ENCODE measurements at regions not wholly inside any gene's neighbourhood (a gene's known extent, or its start where the extent isn't known, plus 50 kb on each side); places are given as distances from the start of the nearest gene placed in this dataset.

GRCh38 chr3:168951884-168952283, 711.6 kb downstream of the MECOM start:
- dilution Hi-C loops (cut with HindIII; ENCODE audit: low sequenced_read_pairs, unreplicated experiment): no loop called here
- H3K18ac ChIP-seq (ENCODE audit: low read depth, low read length): no peak overlapping the region; the same call in 1 of the 2 replicates
- no peak overlapping the region for H3K4me2 ChIP-seq (ENCODE audit: low read depth, low read length)
- no peak for ATAC-seq (ENCODE audit: low read depth)
- no peak overlapping the region for H2BK20ac ChIP-seq (ENCODE audit: low read depth, low read length)
- H3K36me3 ChIP-seq (ENCODE audit: control insufficient read depth, insufficient read depth, low read length): no peaks in the 10 kb centered on the region
- no CpG with 5 or more reads among the region's 3 CpGs for WGBS, 2 experiments (ENCODE audit: extremely low coverage in 2 of 2, insufficient read length in 1 of 2)
- no peak overlapping the region for H4K8ac ChIP-seq (ENCODE audit: low read depth in 2 of 2, low read length in 2 of 2)
- H4K91ac ChIP-seq (ENCODE audit: insufficient read depth, low read depth, low read length): no peak overlapping the region
- H3K14ac ChIP-seq (replicated peaks; ENCODE audit: low read depth, low read length): no peak overlapping the region
- no peak overlapping the region for H2BK5ac ChIP-seq (ENCODE audit: low read depth, low read length, poor library complexity, severe bottlenecking)
- no peak overlapping the region for H3K23ac ChIP-seq (ENCODE audit: low read depth, low read length)
- no peak overlapping the region for H2AK9ac ChIP-seq (replicated peaks; ENCODE audit: low read depth, low read length, poor library complexity)
- TF ChIP-seq CEBPB (IDR thresholded peaks at IDR 0.05; ENCODE audit: low read depth, low read length) (no peak), SMC3 (IDR thresholded peaks at IDR 0.05; ENCODE audit: low read depth, low read length) (no peak), MXI1 (IDR thresholded peaks at IDR 0.05; ENCODE audit: borderline replicate concordance, low read depth, low read length) (no peak), RCOR1 (IDR thresholded peaks at IDR 0.05; ENCODE audit: insufficient replicate concordance, low read length) (no peak), BHLHE40 (IDR thresholded peaks at IDR 0.05; ENCODE audit: low read depth, low read length) (no peak), RAD21 (IDR thresholded peaks at IDR 0.05; ENCODE audit: low read length) (no peak), NFE2L2 (IDR thresholded peaks at IDR 0.05; ENCODE audit: low read depth, low read length) (no peak), MAZ (IDR thresholded peaks at IDR 0.05; ENCODE audit: borderline replicate concordance, low read depth, low read length) (no peak), CHD1 (IDR thresholded peaks at IDR 0.05; ENCODE audit: low read depth, low read length) (no peak), FOS (IDR thresholded peaks at IDR 0.05; ENCODE audit: low read depth, low read length) (no peak), RFX5 (IDR thresholded peaks at IDR 0.05; ENCODE audit: low read depth, low read length) (no peak), POLR2A (IDR thresholded peaks at IDR 0.05; ENCODE audit: low read depth, low read length) (no peak), MAFK (IDR thresholded peaks at IDR 0.05; ENCODE audit: low read depth, low read length) (no peak)
- TF ChIP-seq, protein P1, sequence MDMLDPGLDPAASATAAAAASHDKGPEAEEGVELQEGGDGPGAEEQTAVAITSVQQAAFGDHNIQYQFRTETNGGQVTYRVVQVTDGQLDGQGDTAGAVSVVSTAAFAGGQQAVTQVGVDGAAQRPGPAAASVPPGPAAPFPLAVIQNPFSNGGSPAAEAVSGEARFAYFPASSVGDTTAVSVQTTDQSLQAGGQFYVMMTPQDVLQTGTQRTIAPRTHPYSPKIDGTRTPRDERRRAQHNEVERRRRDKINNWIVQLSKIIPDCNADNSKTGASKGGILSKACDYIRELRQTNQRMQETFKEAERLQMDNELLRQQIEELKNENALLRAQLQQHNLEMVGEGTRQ (IDR thresholded peaks at IDR 0.05; ENCODE audit: low read depth, low read length): no peak
- TF ChIP-seq, protein P2, sequence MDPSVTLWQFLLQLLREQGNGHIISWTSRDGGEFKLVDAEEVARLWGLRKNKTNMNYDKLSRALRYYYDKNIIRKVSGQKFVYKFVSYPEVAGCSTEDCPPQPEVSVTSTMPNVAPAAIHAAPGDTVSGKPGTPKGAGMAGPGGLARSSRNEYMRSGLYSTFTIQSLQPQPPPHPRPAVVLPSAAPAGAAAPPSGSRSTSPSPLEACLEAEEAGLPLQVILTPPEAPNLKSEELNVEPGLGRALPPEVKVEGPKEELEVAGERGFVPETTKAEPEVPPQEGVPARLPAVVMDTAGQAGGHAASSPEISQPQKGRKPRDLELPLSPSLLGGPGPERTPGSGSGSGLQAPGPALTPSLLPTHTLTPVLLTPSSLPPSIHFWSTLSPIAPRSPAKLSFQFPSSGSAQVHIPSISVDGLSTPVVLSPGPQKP (IDR thresholded peaks at IDR 0.05; ENCODE audit: borderline replicate concordance, low read depth, low read length): no peak
- TF ChIP-seq, protein P3, sequence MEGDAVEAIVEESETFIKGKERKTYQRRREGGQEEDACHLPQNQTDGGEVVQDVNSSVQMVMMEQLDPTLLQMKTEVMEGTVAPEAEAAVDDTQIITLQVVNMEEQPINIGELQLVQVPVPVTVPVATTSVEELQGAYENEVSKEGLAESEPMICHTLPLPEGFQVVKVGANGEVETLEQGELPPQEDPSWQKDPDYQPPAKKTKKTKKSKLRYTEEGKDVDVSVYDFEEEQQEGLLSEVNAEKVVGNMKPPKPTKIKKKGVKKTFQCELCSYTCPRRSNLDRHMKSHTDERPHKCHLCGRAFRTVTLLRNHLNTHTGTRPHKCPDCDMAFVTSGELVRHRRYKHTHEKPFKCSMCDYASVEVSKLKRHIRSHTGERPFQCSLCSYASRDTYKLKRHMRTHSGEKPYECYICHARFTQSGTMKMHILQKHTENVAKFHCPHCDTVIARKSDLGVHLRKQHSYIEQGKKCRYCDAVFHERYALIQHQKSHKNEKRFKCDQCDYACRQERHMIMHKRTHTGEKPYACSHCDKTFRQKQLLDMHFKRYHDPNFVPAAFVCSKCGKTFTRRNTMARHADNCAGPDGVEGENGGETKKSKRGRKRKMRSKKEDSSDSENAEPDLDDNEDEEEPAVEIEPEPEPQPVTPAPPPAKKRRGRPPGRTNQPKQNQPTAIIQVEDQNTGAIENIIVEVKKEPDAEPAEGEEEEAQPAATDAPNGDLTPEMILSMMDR (conservative IDR thresholded peaks at IDR 0.05; ENCODE audit: low read depth, low read length): no peak
- H2AFZ ChIP-seq (replicated peaks; ENCODE audit: low read length, poor library complexity): no peak overlapping the region
- BruUV-seq (replicated peaks): no TSS peak
- DNase-seq: no peak
- no peaks in the 10 kb centered on the region for H3K9me3 ChIP-seq (ENCODE audit: control insufficient read depth, insufficient read depth, low read length)
- H2BK120ac ChIP-seq (ENCODE audit: low read depth, low read length): no peak overlapping the region
- intact Hi-C loops (cut with micrococcal nuclease): loop anchor here (2.0 kb wide), 2 partner anchors 195 to 711 kb away; partner anchors contain the start of gene MECOM
- H3K56ac ChIP-seq (ENCODE audit: extremely low read depth, insufficient read depth, low read length): no peak overlapping the region
- H3K79me1 ChIP-seq (ENCODE audit: low read depth in 1 of 2, low read length in 2 of 2): no peaks in the 10 kb centered on the region
- H3K9me1 ChIP-seq (ENCODE audit: insufficient read depth, low read length): no peaks in the 10 kb centered on the region
- no peak overlapping the region for H3K4ac ChIP-seq (ENCODE audit: low read depth, low read length)
- H4K20me1 ChIP-seq (ENCODE audit: insufficient read depth, low read length): no peaks in the 10 kb centered on the region
- in situ Hi-C loops (cut with MboI; ENCODE audit: low sequenced_read_pairs): no loop called here
- H3K27ac ChIP-seq (ENCODE audit: insufficient read depth, low read length): no peak overlapping the region; the same call in 1 of the 2 replicates
- H2AK5ac ChIP-seq (ENCODE audit: low read depth, low read length): no peak overlapping the region
- CTCF ChIA-PET: interaction anchor here (0.6 to 1.5 kb wide), 7 partner anchors 9 to 718 kb away, joined by 3 to 6 read pairs (median 4); no protein-coding TSS in a partner anchor
- no peak overlapping the region for H3K9ac ChIP-seq (ENCODE audit: low read depth, low read length)
- H3K4me3 ChIP-seq (ENCODE audit: insufficient read depth, low read depth, low read length): no peak overlapping the region
- POLR2A ChIA-PET (ENCODE audit: unreplicated experiment): no interaction called here
- no peak overlapping the region; the same call in 1 of the 2 replicates for H4K5ac ChIP-seq (ENCODE audit: low read depth, low read length)
- no peak overlapping the region for H2BK15ac ChIP-seq (ENCODE audit: low read depth, low read length)
- no peaks in the 10 kb centered on the region for H3K27me3 ChIP-seq (ENCODE audit: control insufficient read depth, insufficient read depth, low read length)
- H3K4me1 ChIP-seq (ENCODE audit: control insufficient read depth, insufficient read depth, low read length): no peaks in the 10 kb centered on the region
